Sigmoid colon (tissue), 6 donors: ENCODE measurements at regions not wholly inside any gene's neighbourhood (a gene's known extent, or its start where the extent isn't known, plus 50 kb on each side); places are given as distances from the start of the nearest gene placed in this dataset.
"Not testable (repeated sequence)": the region's sequence is repeated elsewhere in the genome, so short reads cannot be mapped to it uniquely, and the experiment has no call there.

Experiments used
- DNase-seq: peaks from one replicate; pipeline ENCODE4 v3.0.0-alpha.2; 2019
- H3K27ac ChIP-seq, 4 donors: fragments of 200-600 bp; sonication (generic); one replicate each; pipeline ENCODE4 v1.5.1; 2016 to 2019; ENCODE audit warnings: mild to moderate bottlenecking in 1 of 4
- H3K27me3 ChIP-seq, 3 donors: fragments of 200-600 bp; sonication (generic); one replicate each; pipeline ENCODE4 v1.5.1; 2019; ENCODE audit warnings: mild to moderate bottlenecking in 1 of 3
- H3K36me3 ChIP-seq, 4 donors: fragments of 200-600 bp; sonication (generic); one replicate each; pipeline ENCODE4 v1.5.1; 2016 to 2019
- H3K4me1 ChIP-seq, 4 donors: fragments of 200-600 bp; sonication (generic); one replicate each; pipeline ENCODE4 v1.5.1; 2017 to 2019
- H3K4me3 ChIP-seq, 4 donors: fragments of 200-600 bp; sonication (generic); one replicate each; pipeline ENCODE4 v1.5.1; 2017 to 2019; ENCODE audit warnings: mild to moderate bottlenecking in 2 of 4, moderate library complexity in 1 of 4
- H3K9me3 ChIP-seq, 4 donors: fragments of 200-600 bp in 3 of 4; sonication (generic) in 3 of 4; one replicate each; pipeline versions ENCODE4 v1.5.1 to v1.6.1; 2013 to 2019
- EP300 ChIP-seq, 4 donors: sonication (generic); formaldehyde crosslinking; IDR thresholded peaks; one replicate each; pipeline ENCODE4 v1.6.1; 2017; ENCODE audit warnings: antibody characterized with exemption in 4 of 4
- POLR2A ChIP-seq, 2 donors: fragments of 450-650 bp; IDR thresholded peaks; one replicate each; pipeline ENCODE4 v1.6.1; 2016; ENCODE audit warnings: antibody characterized with exemption in 2 of 2, mild to moderate bottlenecking in 2 of 2, moderate library complexity in 2 of 2
- POLR2AphosphoS5 ChIP-seq, 4 donors: sonication (generic); formaldehyde crosslinking; IDR thresholded peaks; one replicate each; pipeline ENCODE4 v1.6.1; 2017; ENCODE audit warnings: antibody characterized with exemption in 4 of 4
- whole genome bisulfite sequencing, 2 donors: extraction: QIAGEN DNeasy Blood & Tissue Kit; methylation state at CpG; one replicate each; pipeline ENCODE4 v1.1.7; 2013; 5-methylcytosine and 5-hydroxymethylcytosine counted together
- intact Hi-C: fragments of 100-400 bp; cut with DNase I; formaldehyde crosslinking; loops from one replicate; pipeline ENCODE4 v1.15.1; 2023
- TF ChIP-seq, protein P1 (sequence below), 4 experiments: fragments of 450-650 bp in 3 of 4; fragments of 200-600 bp in 1 of 4; IDR thresholded peaks; one replicate each; pipeline ENCODE4 v1.5.1; 2016 to 2019; ENCODE audit warnings: antibody characterized with exemption in 4 of 4, mild to moderate bottlenecking in 3 of 4, moderate library complexity in 2 of 4
- donor health status: healthy with polysubstance abuse.
- donor health status: healthy.

- no peaks in the 10 kb centered on the region for H3K36me3 ChIP-seq
- no peaks in the 10 kb centered on the region for H3K27me3 ChIP-seq
- H3K4me3 ChIP-seq: no peak overlapping the region
- no peak for DNase-seq
- peaks cover 0 to 26% (median 22%) of the 10 kb centered on the region in 4 donors for H3K4me1 ChIP-seq
- intact Hi-C loops: no loop called here
- no peak overlapping the region for H3K27ac ChIP-seq
- 93 to 98% methylated on average over 1 of the region's 1 CpG for WGBS, 2 donors
- no peaks in the 10 kb centered on the region for H3K9me3 ChIP-seq
- no peak for TF ChIP-seq POLR2AphosphoS5 (IDR thresholded peaks at IDR 0.05)
Observed at GRCh38 chr2:37575780-37576179, 95.7 kb downstream of the CDC42EP3 start.

GRCh38 chr2:37576194-37576593, 95.2 kb downstream of the CDC42EP3 start:
- DNase-seq, H3K9me3 ChIP-seq, H3K36me3 ChIP-seq, intact Hi-C loops, H3K27me3 ChIP-seq, H3K4me3 ChIP-seq, H3K27ac ChIP-seq: not testable (repeated sequence)
- H3K4me1 ChIP-seq: peaks cover 0 to 21% (median 18%) of the 10 kb centered on the region in 4 donors
- 95 to 99% methylated on average over 2 of the region's 2 CpGs for WGBS, 2 donors

GRCh38 chr2:37576831-37577230, 94.6 kb downstream of the CDC42EP3 start:
- no peak for TF ChIP-seq EP300 (IDR thresholded peaks at IDR 0.05)
- no peak for TF ChIP-seq POLR2A (IDR thresholded peaks at IDR 0.05)
- TF ChIP-seq, protein P1, sequence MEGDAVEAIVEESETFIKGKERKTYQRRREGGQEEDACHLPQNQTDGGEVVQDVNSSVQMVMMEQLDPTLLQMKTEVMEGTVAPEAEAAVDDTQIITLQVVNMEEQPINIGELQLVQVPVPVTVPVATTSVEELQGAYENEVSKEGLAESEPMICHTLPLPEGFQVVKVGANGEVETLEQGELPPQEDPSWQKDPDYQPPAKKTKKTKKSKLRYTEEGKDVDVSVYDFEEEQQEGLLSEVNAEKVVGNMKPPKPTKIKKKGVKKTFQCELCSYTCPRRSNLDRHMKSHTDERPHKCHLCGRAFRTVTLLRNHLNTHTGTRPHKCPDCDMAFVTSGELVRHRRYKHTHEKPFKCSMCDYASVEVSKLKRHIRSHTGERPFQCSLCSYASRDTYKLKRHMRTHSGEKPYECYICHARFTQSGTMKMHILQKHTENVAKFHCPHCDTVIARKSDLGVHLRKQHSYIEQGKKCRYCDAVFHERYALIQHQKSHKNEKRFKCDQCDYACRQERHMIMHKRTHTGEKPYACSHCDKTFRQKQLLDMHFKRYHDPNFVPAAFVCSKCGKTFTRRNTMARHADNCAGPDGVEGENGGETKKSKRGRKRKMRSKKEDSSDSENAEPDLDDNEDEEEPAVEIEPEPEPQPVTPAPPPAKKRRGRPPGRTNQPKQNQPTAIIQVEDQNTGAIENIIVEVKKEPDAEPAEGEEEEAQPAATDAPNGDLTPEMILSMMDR (IDR thresholded peaks at IDR 0.05): no peak
- no peak for TF ChIP-seq POLR2AphosphoS5 (IDR thresholded peaks at IDR 0.05)
- WGBS, 2 donors: 97 to 98% methylated on average over 2 of the region's 2 CpGs
- no peaks in the 10 kb centered on the region for H3K36me3 ChIP-seq
- H3K4me1 ChIP-seq: peaks cover 0 to 16% (median 12%) of the 10 kb centered on the region in 4 donors
- intact Hi-C loops: no loop called here
- H3K27ac ChIP-seq: no peak overlapping the region
- H3K27me3 ChIP-seq: no peaks in the 10 kb centered on the region
- no peaks in the 10 kb centered on the region for H3K9me3 ChIP-seq
- no peak for DNase-seq
- H3K4me3 ChIP-seq: no peak overlapping the region

GRCh38 chr2:37579192-37579713, 92.2 kb downstream of the CDC42EP3 start:
- Histone ChIP-seq H3K27me3 (no peaks in the 10 kb centered on the region), H3K4me1 (peaks cover 0 to 24% (median 17%) of the 10 kb centered on the region in 4 donors), H3K4me3 (no peak overlapping the region), H3K36me3 (no peaks in the 10 kb centered on the region), H3K9me3 (no peaks in the 10 kb centered on the region), H3K27ac (no peak overlapping the region)
- TF ChIP-seq POLR2A (IDR thresholded peaks at IDR 0.05): no peak
- TF ChIP-seq, protein P1 (IDR thresholded peaks at IDR 0.05): no peak
- no peak for TF ChIP-seq EP300 (IDR thresholded peaks at IDR 0.05)
- no peak for TF ChIP-seq POLR2AphosphoS5 (IDR thresholded peaks at IDR 0.05)
- intact Hi-C loops: no loop called here
- 96 to 97% methylated on average over 3 of the region's 3 CpGs for WGBS, 2 donors
- no peak for DNase-seq

DNA sequence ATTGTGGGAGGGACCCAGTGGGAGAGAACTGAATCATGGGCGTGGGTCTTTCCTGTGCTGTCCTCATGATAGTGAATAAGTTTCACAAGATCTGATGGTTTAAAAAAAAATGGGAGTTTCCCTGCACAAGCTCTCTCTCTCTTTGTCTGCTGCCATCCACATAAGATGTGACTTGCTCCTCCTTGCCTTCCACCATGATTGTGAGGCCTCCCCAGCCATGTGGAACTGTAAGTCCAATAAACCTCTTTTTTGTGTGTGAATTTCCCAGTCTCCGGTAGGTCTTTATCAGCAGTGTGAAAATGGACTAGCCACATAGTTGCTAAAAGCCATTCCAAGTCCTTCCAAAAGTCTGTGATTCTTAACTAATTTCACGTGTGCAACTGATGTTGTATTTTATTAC, 91.5 kb downstream of the CDC42EP3 start:
- DNase-seq, H3K27me3 ChIP-seq, H3K36me3 ChIP-seq, H3K27ac ChIP-seq, H3K4me3 ChIP-seq, H3K9me3 ChIP-seq, intact Hi-C loops: not testable (repeated sequence)
- H3K4me1 ChIP-seq: peaks cover 0 to 27% (median 21%) of the 10 kb centered on the region in 4 donors
- WGBS, 2 donors: 94% methylated on average over 3 of the region's 3 CpGs

DNA sequence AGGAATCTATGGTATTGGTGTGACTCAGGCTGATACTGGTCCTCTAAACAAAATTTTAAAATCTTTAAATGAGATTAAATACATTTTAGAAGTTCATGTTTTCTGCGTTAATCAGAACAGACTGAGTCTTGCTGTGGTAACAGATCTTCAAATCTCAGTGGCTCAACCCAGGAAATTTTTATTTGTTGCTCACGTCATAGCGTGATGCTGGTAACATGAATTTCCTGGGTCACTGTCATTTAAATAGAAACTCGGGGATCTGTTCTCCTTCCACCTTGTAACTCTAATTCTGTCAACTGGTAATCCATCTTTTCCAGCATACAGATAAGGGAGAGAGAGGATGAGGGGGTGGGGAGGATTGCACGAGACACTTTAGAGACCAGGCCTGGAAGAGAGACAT, 90.0 kb downstream of the CDC42EP3 start:
- H3K4me3 ChIP-seq: no peak overlapping the region
- H3K36me3 ChIP-seq: no peaks in the 10 kb centered on the region
- TF ChIP-seq POLR2AphosphoS5 (IDR thresholded peaks at IDR 0.05) (no peak), POLR2A (IDR thresholded peaks at IDR 0.05) (no peak), EP300 (IDR thresholded peaks at IDR 0.05) (no peak)
- TF ChIP-seq, protein P1 (IDR thresholded peaks at IDR 0.05): no peak
- H3K9me3 ChIP-seq: no peaks in the 10 kb centered on the region
- WGBS, 2 donors: 96 to 97% methylated on average over 5 of the region's 5 CpGs
- H3K27me3 ChIP-seq: no peaks in the 10 kb centered on the region
- no peak overlapping the region for H3K27ac ChIP-seq
- DNase-seq: no peak
- peaks cover 0 to 42% (median 36%) of the 10 kb centered on the region in 4 donors for H3K4me1 ChIP-seq
- intact Hi-C loops: no loop called here
